ENCODE measurements at regions not wholly inside any gene's neighbourhood (a gene's known extent, or its start where the extent isn't known, plus 50 kb on each side); places are given as distances from the start of the nearest gene placed in this dataset.
A peak's percentile ranks its signal among the peaks of the same experiment; 100 is the strongest.

DNA sequence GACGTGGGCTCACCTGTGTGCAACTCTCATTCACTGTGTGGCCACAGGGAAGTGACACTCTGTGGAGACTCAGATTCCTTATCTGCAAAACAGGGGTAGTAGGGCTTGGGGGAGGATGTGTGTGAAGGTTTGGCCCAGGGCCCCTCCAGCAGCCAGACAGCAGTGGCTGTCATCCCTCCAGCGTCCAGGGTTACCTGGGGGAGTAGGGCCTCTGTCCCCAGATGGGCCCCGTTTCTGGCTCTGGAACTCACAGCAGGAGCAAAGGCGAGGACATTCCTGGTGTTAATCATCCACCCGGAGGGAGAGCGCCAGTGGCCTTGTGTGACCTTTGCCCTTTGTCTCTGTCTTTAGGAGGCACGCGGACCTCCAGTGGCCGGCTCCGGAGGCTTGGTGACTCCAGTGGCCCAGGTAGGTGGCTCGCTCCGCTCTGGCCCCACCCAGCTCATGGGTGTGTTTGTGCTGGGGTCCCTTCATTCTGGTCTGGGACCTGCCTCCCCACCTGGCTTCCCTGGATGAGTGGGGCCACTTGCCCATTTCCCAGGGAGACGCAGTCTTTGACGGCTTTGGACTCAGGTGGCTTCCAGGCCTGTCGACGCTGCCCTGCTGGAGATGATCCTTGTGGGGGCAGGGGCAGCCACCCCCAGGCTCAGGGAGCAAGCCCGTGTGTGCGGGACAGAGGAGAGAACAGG lies 166.2 kb downstream of the SEC14L1 start (continued):
- TF ChIP-seq ARHGAP35 (CRISPR knock-in tag; IDR thresholded peaks at IDR 0.05; ENCODE audit: borderline replicate concordance) (no peak; the same call in 1 of the 2 replicates), ARNT (IDR thresholded peaks at IDR 0.05) (no peak), IKZF4 (CRISPR knock-in tag; IDR thresholded peaks at IDR 0.05; ENCODE audit: borderline replicate concordance, low read depth, not compliant biosample characterization) (peak; percentile 76), HNRNPUL1 (IDR thresholded peaks at IDR 0.05; ENCODE audit: low read depth, low read length) (no peak), ZMYM4 (CRISPR knock-in tag; IDR thresholded peaks at IDR 0.05) (peak; percentile 86), PRPF4 (IDR thresholded peaks at IDR 0.05; ENCODE audit: low read depth, low read length, poor library complexity, severe bottlenecking) (no peak), ZC3H4 (CRISPR knock-in tag; IDR thresholded peaks at IDR 0.05; ENCODE audit: borderline replicate concordance) (no peak), ZNF775 (CRISPR knock-in tag; IDR thresholded peaks at IDR 0.05; ENCODE audit: borderline replicate concordance) (no peak), BHLHE40 (IDR thresholded peaks at IDR 0.05; ENCODE audit: low read length) (peak; percentile 40), ZNF607 (CRISPR knock-in tag; IDR thresholded peaks at IDR 0.05; ENCODE audit: borderline replicate concordance) (peak; percentile 58; the same call in 1 of the 2 replicates), PAX8 (CRISPR knock-in tag; IDR thresholded peaks at IDR 0.05; ENCODE audit: borderline replicate concordance) (no peak), ZNF570 (CRISPR knock-in tag; IDR thresholded peaks at IDR 0.05; ENCODE audit: borderline replicate concordance) (no peak), GTF3A (CRISPR knock-in tag; conservative IDR thresholded peaks at IDR 0.05) (peak; percentile 62; the same call in 1 of the 2 replicates), PHF21A (CRISPR knock-in tag; IDR thresholded peaks at IDR 0.05) (peak; percentile 95), TARDBP (CRISPR knock-in tag; IDR thresholded peaks at IDR 0.05) (peak; percentile 90), ZBTB1 (CRISPR knock-in tag; IDR thresholded peaks at IDR 0.05; ENCODE audit: borderline replicate concordance) (no peak; the same call in 1 of the 2 replicates), ZKSCAN1 (IDR thresholded peaks at IDR 0.05; ENCODE audit: low read length) (no peak), KLF6 (CRISPR knock-in tag; IDR thresholded peaks at IDR 0.05) (0 out of 2 replicates have a peak, but pooled peaks have one; percentile 61), TGIF2 (CRISPR knock-in tag; IDR thresholded peaks at IDR 0.05) (peak; percentile 55; the same call in 1 of the 2 replicates), AGO1 (IDR thresholded peaks at IDR 0.05; ENCODE audit: low read depth, low read length, poor library complexity, severe bottlenecking) (peak; percentile 49), U2AF2 (IDR thresholded peaks at IDR 0.05; ENCODE audit: low read depth, low read length) (no peak), ZNF768 (CRISPR knock-in tag; IDR thresholded peaks at IDR 0.05) (no peak)
- TF ChIP-seq, protein P1, sequence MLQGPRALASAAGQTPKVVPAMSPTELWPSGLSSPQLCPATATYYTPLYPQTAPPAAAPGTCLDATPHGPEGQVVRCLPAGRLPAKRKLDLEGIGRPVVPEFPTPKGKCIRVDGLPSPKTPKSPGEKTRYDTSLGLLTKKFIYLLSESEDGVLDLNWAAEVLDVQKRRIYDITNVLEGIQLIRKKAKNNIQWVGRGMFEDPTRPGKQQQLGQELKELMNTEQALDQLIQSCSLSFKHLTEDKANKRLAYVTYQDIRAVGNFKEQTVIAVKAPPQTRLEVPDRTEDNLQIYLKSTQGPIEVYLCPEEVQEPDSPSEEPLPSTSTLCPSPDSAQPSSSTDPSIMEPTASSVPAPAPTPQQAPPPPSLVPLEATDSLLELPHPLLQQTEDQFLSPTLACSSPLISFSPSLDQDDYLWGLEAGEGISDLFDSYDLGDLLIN (CRISPR knock-in tag; IDR thresholded peaks at IDR 0.05; ENCODE audit: borderline replicate concordance) = 0 out of 2 replicates have a peak, but pooled peaks have one; percentile 91
- TF ChIP-seq, protein P2, sequence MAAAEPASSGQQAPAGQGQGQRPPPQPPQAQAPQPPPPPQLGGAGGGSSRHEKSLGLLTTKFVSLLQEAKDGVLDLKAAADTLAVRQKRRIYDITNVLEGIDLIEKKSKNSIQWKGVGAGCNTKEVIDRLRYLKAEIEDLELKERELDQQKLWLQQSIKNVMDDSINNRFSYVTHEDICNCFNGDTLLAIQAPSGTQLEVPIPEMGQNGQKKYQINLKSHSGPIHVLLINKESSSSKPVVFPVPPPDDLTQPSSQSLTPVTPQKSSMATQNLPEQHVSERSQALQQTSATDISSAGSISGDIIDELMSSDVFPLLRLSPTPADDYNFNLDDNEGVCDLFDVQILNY (CRISPR knock-in tag; conservative IDR thresholded peaks at IDR 0.05) = no peak
- TF ChIP-seq, protein P3, sequence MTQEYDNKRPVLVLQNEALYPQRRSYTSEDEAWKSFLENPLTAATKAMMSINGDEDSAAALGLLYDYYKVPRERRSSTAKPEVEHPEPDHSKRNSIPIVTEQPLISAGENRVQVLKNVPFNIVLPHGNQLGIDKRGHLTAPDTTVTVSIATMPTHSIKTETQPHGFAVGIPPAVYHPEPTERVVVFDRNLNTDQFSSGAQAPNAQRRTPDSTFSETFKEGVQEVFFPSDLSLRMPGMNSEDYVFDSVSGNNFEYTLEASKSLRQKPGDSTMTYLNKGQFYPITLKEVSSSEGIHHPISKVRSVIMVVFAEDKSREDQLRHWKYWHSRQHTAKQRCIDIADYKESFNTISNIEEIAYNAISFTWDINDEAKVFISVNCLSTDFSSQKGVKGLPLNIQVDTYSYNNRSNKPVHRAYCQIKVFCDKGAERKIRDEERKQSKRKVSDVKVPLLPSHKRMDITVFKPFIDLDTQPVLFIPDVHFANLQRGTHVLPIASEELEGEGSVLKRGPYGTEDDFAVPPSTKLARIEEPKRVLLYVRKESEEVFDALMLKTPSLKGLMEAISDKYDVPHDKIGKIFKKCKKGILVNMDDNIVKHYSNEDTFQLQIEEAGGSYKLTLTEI (CRISPR knock-in tag; conservative IDR thresholded peaks at IDR 0.05) = no peak
- TF ChIP-seq, protein P4, sequence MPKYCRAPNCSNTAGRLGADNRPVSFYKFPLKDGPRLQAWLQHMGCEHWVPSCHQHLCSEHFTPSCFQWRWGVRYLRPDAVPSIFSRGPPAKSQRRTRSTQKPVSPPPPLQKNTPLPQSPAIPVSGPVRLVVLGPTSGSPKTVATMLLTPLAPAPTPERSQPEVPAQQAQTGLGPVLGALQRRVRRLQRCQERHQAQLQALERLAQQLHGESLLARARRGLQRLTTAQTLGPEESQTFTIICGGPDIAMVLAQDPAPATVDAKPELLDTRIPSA (CRISPR knock-in tag; IDR thresholded peaks at IDR 0.05; ENCODE audit: borderline replicate concordance) = no peak

Data from HepG2 (cell line).